Endothelial cell (in vitro differentiated cells): ENCODE measurements at regions not wholly inside any gene's neighbourhood (a gene's known extent, or its start where the extent isn't known, plus 50 kb on each side); places are given as distances from the start of the nearest gene placed in this dataset.

Experiments
- DNase-seq: peaks from one replicate; pipeline ENCODE4 v3.0.0; 2021; ENCODE audit warnings: low spot score
- H3K27ac Mint-ChIP-seq: one replicate; pipeline ENCODE4 v1.8.0; 2021; ENCODE audit warnings: mixed read lengths, inconsistent platforms; ENCODE audit not compliant: unreplicated experiment
- H3K27me3 Mint-ChIP-seq: one replicate; pipeline ENCODE4 v1.8.0; 2021; ENCODE audit warnings: mild to moderate bottlenecking, moderate library complexity, mixed read lengths, inconsistent platforms; ENCODE audit not compliant: unreplicated experiment
- H3K36me3 Mint-ChIP-seq: one replicate; pipeline ENCODE4 v1.8.0; 2021; ENCODE audit warnings: mild to moderate bottlenecking, low read depth, mixed read lengths, inconsistent platforms; ENCODE audit not compliant: unreplicated experiment
- H3K4me1 Mint-ChIP-seq: one replicate; pipeline ENCODE4 v1.8.0; 2021; ENCODE audit warnings: mild to moderate bottlenecking, mixed read lengths, inconsistent platforms; ENCODE audit not compliant: unreplicated experiment
- H3K4me3 Mint-ChIP-seq: one replicate; pipeline ENCODE4 v1.8.0; 2021; ENCODE audit warnings: mild to moderate bottlenecking, mixed read lengths, inconsistent platforms; ENCODE audit not compliant: unreplicated experiment
- H3K9me3 Mint-ChIP-seq: one replicate; pipeline ENCODE4 v1.8.0; 2021; ENCODE audit warnings: mixed read lengths, inconsistent platforms; ENCODE audit not compliant: unreplicated experiment
- TF ChIP-seq, protein P1 (sequence below): fragments of 200-600 bp; sonication (generic); IDR thresholded peaks from one replicate; pipeline ENCODE4 v1.5.0; 2021; ENCODE audit warnings: antibody characterized with exemption; ENCODE audit not compliant: unreplicated experiment

DNA sequence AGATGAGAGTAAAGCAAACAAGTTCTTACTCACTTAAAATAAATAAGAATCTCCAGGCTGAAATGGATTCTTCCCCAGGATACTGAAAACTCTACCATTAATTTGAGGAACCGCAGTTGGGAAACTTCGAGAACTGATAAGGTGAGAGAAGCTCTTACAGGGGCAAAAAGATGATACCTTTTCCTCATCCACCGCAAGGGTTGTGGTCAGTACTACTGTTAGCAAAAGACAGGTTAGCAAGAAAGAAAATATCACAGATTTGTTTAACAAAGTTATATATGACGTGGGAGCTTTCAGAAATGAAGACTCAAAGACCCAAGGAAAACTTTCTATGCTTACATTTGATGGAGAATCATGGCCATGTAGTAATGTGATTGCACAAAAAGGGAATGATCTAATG, 441.6 kb downstream of the PCNX1 start:
- Mint-ChIP-seq H3K4me3 (no peak overlapping the region), H3K27me3 (peaks cover 3% of the 10 kb centered on the region), H3K9me3 (no peaks in the 10 kb centered on the region), H3K27ac (peak overlapping the region; percentile 38), H3K4me1 (peaks cover 13% of the 10 kb centered on the region), H3K36me3 (peaks cover 5% of the 10 kb centered on the region)
- no peak for DNase-seq
- TF ChIP-seq, protein P1, sequence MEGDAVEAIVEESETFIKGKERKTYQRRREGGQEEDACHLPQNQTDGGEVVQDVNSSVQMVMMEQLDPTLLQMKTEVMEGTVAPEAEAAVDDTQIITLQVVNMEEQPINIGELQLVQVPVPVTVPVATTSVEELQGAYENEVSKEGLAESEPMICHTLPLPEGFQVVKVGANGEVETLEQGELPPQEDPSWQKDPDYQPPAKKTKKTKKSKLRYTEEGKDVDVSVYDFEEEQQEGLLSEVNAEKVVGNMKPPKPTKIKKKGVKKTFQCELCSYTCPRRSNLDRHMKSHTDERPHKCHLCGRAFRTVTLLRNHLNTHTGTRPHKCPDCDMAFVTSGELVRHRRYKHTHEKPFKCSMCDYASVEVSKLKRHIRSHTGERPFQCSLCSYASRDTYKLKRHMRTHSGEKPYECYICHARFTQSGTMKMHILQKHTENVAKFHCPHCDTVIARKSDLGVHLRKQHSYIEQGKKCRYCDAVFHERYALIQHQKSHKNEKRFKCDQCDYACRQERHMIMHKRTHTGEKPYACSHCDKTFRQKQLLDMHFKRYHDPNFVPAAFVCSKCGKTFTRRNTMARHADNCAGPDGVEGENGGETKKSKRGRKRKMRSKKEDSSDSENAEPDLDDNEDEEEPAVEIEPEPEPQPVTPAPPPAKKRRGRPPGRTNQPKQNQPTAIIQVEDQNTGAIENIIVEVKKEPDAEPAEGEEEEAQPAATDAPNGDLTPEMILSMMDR: no peak

DNA sequence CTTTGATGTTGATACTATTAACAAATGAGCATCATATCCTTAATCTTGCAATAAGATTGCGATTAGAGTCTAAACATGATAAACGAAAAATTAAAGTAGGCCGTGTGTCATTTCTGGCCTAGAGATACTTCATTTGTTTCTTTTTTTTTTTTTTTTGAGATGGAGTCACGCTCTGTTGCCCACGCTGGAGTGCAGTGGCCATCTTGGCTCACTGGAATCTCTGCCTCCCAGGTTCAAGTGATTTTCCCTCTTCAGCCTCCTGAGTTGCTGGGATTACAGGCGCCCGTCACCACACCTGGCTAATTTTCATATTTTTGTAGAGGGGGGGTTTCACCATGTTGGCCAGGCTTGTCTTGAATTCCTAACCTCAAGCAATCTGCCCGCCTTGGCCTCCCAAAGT, 446.9 kb downstream of the PCNX1 start:
- DNase-seq: no peak
- TF ChIP-seq, protein P1: no peak
- H3K27ac Mint-ChIP-seq: no peak overlapping the region
- no peaks in the 10 kb centered on the region for H3K9me3 Mint-ChIP-seq
- peaks cover 6% of the 10 kb centered on the region for H3K4me1 Mint-ChIP-seq
- no peaks in the 10 kb centered on the region for H3K27me3 Mint-ChIP-seq
- H3K36me3 Mint-ChIP-seq: peaks cover 10% of the 10 kb centered on the region
- no peak overlapping the region for H3K4me3 Mint-ChIP-seq

DNA sequence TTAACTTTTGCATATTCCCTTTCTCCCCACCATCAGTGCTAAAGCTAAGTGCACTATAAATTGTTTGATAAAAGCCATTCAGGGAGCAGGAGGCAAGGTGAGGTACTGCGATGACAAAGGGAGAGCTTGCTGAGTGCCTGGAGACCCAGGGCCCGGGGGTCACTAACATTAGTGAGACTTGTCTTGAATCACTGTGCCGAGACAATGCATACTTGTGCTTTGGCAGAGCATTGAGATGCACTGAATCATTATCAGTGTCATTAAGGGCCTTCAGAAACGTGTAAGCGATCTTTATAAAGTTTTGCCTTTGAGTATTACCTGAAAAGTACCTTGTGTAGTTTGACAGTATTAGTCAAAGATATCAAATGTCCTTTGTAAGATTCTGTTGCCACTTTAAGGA, 447.5 kb downstream of the PCNX1 start:
- Mint-ChIP-seq H3K36me3 (peaks cover 10% of the 10 kb centered on the region), H3K27ac (no peak overlapping the region), H3K4me1 (no peaks in the 10 kb centered on the region), H3K9me3 (no peaks in the 10 kb centered on the region), H3K4me3 (no peak overlapping the region), H3K27me3 (no peaks in the 10 kb centered on the region)
- TF ChIP-seq, protein P1: no peak
- no peak for DNase-seq

DNA sequence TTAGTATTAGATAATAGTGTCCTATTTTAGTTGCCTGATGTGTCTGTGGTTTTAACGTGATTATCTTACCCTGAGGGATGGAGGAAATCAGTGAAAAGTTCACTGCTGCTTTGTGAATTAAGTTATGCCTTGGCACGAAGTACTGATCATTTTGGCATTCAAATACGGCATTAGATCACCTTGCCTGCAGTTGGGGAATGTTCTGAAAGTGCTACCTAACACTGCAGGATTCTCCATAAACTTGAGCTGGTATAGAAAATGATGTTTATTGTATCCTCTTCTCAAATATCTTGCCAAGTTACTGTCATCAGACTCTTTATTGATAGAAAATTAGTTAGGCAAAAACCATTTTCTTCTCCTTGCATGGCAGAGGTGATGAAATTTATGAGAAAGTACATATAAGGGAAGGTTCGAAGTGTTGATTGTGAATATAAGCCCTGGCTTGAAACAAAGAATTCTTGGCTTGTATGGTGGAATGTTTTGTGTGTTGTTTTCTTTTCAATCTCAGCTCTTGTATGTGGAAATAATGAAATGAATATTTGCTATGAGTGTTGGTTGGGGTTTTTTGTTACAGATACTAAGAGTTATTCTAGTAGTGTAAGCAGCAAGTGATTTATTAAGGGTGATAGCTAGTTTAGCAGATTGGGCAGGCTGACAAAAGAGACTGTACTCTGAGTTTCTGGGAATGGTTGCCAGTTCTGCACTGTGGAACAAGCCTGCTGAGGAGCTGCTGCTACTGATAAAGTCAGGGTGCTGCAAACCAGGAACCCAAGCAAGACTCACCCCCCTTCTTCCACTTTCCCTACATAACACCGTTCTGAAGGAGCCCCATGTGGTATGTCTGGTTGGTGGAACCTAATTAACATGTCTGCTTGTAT, 448.3 kb downstream of the PCNX1 start:
- H3K9me3 Mint-ChIP-seq: no peaks in the 10 kb centered on the region
- no peak for DNase-seq

More for the DNA sequence above, 448.3 kb downstream of the PCNX1 start:
- no peaks in the 10 kb centered on the region for H3K27me3 Mint-ChIP-seq
- H3K36me3 Mint-ChIP-seq: peaks cover 10% of the 10 kb centered on the region
- no peak overlapping the region for H3K4me3 Mint-ChIP-seq
- H3K4me1 Mint-ChIP-seq: no peaks in the 10 kb centered on the region
- TF ChIP-seq, protein P1: no peak
- H3K27ac Mint-ChIP-seq: peak overlapping the region; percentile 19
